Esophagus muscularis mucosa (tissue), 4 donors: ENCODE measurements at regions not wholly inside any gene's neighbourhood (a gene's known extent, or its start where the extent isn't known, plus 50 kb on each side); places are given as distances from the start of the nearest gene placed in this dataset.
A peak's percentile ranks its signal among the peaks of the same experiment; 100 is the strongest.

Experiments used
- DNase-seq: peaks from one replicate; pipeline ENCODE4 v3.0.0-alpha.2; 2017; ENCODE audit errors: extremely low spot score
- H3K27ac ChIP-seq, 4 donors: fragments of 200-600 bp; sonication (generic); replicated peaks in 1 of 4; 1 replicate in 3 of 4; 2 replicates in 1 of 4; pipeline ENCODE4 v1.5.1; 2016 to 2019; ENCODE audit warnings: mild to moderate bottlenecking in 1 of 4
- H3K27me3 ChIP-seq, 4 donors: fragments of 200-600 bp; sonication (generic); one replicate each; pipeline versions ENCODE4 v1.5.1 to v1.6.0; 2016 to 2019
- H3K36me3 ChIP-seq, 4 donors: fragments of 200-600 bp; sonication (generic); one replicate each; pipeline ENCODE4 v1.5.1; 2016 to 2019
- H3K4me1 ChIP-seq, 4 donors: fragments of 200-600 bp; sonication (generic); one replicate each; pipeline ENCODE4 v1.5.1; 2016 to 2019
- H3K4me3 ChIP-seq, 4 donors: fragments of 200-600 bp; sonication (generic); 1 replicate in 2 of 4; 2 replicates in 2 of 4; pipeline ENCODE4 v1.5.1; 2016 to 2019; ENCODE audit warnings: mild to moderate bottlenecking in 4 of 4, moderate library complexity in 1 of 4
- H3K9me3 ChIP-seq, 4 donors: fragments of 200-600 bp; sonication (generic); 1 replicate in 3 of 4; 2 replicates in 1 of 4; pipeline ENCODE4 v1.5.1; 2016 to 2019
- CTCF ChIP-seq, 3 experiments: fragments of 200-600 bp in 2 of 3; fragments of 450-650 bp in 1 of 3; sonication (generic) in 2 of 3; IDR thresholded peaks; one replicate each; pipeline ENCODE4 v1.5.1; 2017 to 2019; ENCODE audit warnings: antibody characterized with exemption in 3 of 3, mild to moderate bottlenecking in 2 of 3, moderate library complexity in 1 of 3
- EP300 ChIP-seq: sonication (generic); formaldehyde crosslinking; IDR thresholded peaks from one replicate; pipeline ENCODE4 v1.6.1; 2017; ENCODE audit warnings: antibody characterized with exemption
- POLR2A ChIP-seq: fragments of 450-650 bp; IDR thresholded peaks from one replicate; pipeline ENCODE4 v1.6.1; 2017; ENCODE audit warnings: antibody characterized with exemption, moderate library complexity, mild to moderate bottlenecking, low read depth
- POLR2AphosphoS5 ChIP-seq, 2 donors: sonication (generic); formaldehyde crosslinking; IDR thresholded peaks; one replicate each; pipeline ENCODE4 v1.6.1; 2017; ENCODE audit warnings: antibody characterized with exemption in 2 of 2
- WGBS: methylation state at CpG from one replicate; pipeline ENCODE4 v1.1.5; 2018; 5-methylcytosine and 5-hydroxymethylcytosine counted together
- intact Hi-C: fragments of 100-400 bp; cut with DNase I; formaldehyde crosslinking; loops from one replicate; pipeline ENCODE4 v1.15.1; 2023

GRCh38 chr15:93460717-93461116 is 371.7 kb upstream of the RGMA start:
- no peak for TF ChIP-seq EP300
- no peak for TF ChIP-seq POLR2A
- TF ChIP-seq POLR2AphosphoS5 (IDR thresholded peaks at IDR 0.05): no peak
- TF ChIP-seq CTCF (IDR thresholded peaks at IDR 0.05): no peak
- no peaks in the 10 kb centered on the region for H3K9me3 ChIP-seq
- no peak overlapping the region for H3K4me3 ChIP-seq
- intact Hi-C loops: no loop called here
- H3K4me1 ChIP-seq: no peaks in the 10 kb centered on the region
- no peaks in the 10 kb centered on the region for H3K27me3 ChIP-seq
- no peak for DNase-seq
- no peak overlapping the region for H3K27ac ChIP-seq
- no peaks in the 10 kb centered on the region for H3K36me3 ChIP-seq

- 93% methylated on average over 3 of the region's 3 CpGs for WGBS
- intact Hi-C loops: no loop called here
- no peak for TF ChIP-seq EP300
- TF ChIP-seq CTCF (IDR thresholded peaks at IDR 0.05): no peak
- TF ChIP-seq POLR2A: no peak
- no peak for TF ChIP-seq POLR2AphosphoS5 (IDR thresholded peaks at IDR 0.05)
- DNase-seq: no peak
- Histone ChIP-seq H3K4me1 (no peaks in the 10 kb centered on the region), H3K27ac (no peak overlapping the region), H3K27me3 (no peaks in the 10 kb centered on the region), H3K36me3 (no peaks in the 10 kb centered on the region), H3K4me3 (no peak overlapping the region), H3K9me3 (no peaks in the 10 kb centered on the region)
Observed at GRCh38 chr15:93459396-93459795, 370.4 kb upstream of the RGMA start.

- Histone ChIP-seq H3K27ac (no peak overlapping the region), H3K27me3 (no peaks in the 10 kb centered on the region), H3K9me3 (no peaks in the 10 kb centered on the region), H3K36me3 (no peaks in the 10 kb centered on the region), H3K4me1 (no peaks in the 10 kb centered on the region), H3K4me3 (no peak overlapping the region)
- intact Hi-C loops: no loop called here
- no peak for TF ChIP-seq POLR2A
- no peak for TF ChIP-seq CTCF (IDR thresholded peaks at IDR 0.05)
- no peak for TF ChIP-seq POLR2AphosphoS5 (IDR thresholded peaks at IDR 0.05)
- TF ChIP-seq EP300: no peak
- no peak for DNase-seq
- 68% methylated on average over 5 of the region's 5 CpGs for WGBS
Observed at GRCh38 chr15:93458597-93458996, 369.6 kb upstream of the RGMA start.

- no peaks in the 10 kb centered on the region for H3K27me3 ChIP-seq
- 69% methylated on average over 7 of the region's 7 CpGs for WGBS
- H3K27ac ChIP-seq: no peak overlapping the region
- TF ChIP-seq CTCF (IDR thresholded peaks at IDR 0.05) (no peak), EP300 (no peak), POLR2AphosphoS5 (IDR thresholded peaks at IDR 0.05) (no peak), POLR2A (no peak)
- intact Hi-C loops: no loop called here
- no peaks in the 10 kb centered on the region for H3K36me3 ChIP-seq
- peaks cover 0 to 3% (median 0%) of the 10 kb centered on the region in 4 donors for H3K4me1 ChIP-seq
- no peak overlapping the region for H3K4me3 ChIP-seq
- no peaks in the 10 kb centered on the region for H3K9me3 ChIP-seq
- no peak for DNase-seq
Observed at GRCh38 chr15:93454788-93455187, 365.8 kb upstream of the RGMA start.

GRCh38 chr15:93452537-93453211 is 363.7 kb upstream of the RGMA start:
- Histone ChIP-seq H3K4me3 (no peak overlapping the region), H3K9me3 (no peaks in the 10 kb centered on the region), H3K36me3 (no peaks in the 10 kb centered on the region), H3K27me3 (no peaks in the 10 kb centered on the region), H3K27ac (peak overlapping the region in 3 of 4 donors; percentile 5 to 31 (median 7)), H3K4me1 (peaks cover 0 to 3% (median 0%) of the 10 kb centered on the region in 4 donors)
- DNase-seq: no peak
- intact Hi-C loops: no loop called here
- no peak for TF ChIP-seq POLR2AphosphoS5 (IDR thresholded peaks at IDR 0.05)
- TF ChIP-seq POLR2A: no peak
- no peak for TF ChIP-seq CTCF (IDR thresholded peaks at IDR 0.05)
- TF ChIP-seq EP300: no peak
